ENCODE measurements at regions not wholly inside any gene's neighbourhood (a gene's known extent, or its start where the extent isn't known, plus 50 kb on each side); places are given as distances from the start of the nearest gene placed in this dataset.

GRCh38 chr16:50961952-50962351 lies 189.1 kb downstream of the SALL1 start:
- no peak overlapping the region for H3K4me3 ChIP-seq (ENCODE audit: low read length)
- no peaks in the 10 kb centered on the region for H3K79me2 ChIP-seq (ENCODE audit: low read length)
- H3K4me2 ChIP-seq (ENCODE audit: low read depth, low read length, poor library complexity, severe bottlenecking) = no peak overlapping the region
- DNase-seq = no peak
- no peak overlapping the region for H2AFZ ChIP-seq (ENCODE audit: low read length)
- H3K9me2 ChIP-seq (replicated peaks; ENCODE audit: insufficient read depth, low read length) = no peaks in the 10 kb centered on the region
- no peaks in the 10 kb centered on the region for H3K27me3 ChIP-seq (ENCODE audit: low read length)
- H3K9ac ChIP-seq (ENCODE audit: low read length) = no peak overlapping the region
- H3K36me3 ChIP-seq (ENCODE audit: insufficient read depth, low read length) = no peaks in the 10 kb centered on the region
- no peaks in the 10 kb centered on the region for H3K9me3 ChIP-seq (ENCODE audit: low read length)
- H3K4me1 ChIP-seq (ENCODE audit: low read length) = no peaks in the 10 kb centered on the region
- no peak overlapping the region for H3K27ac ChIP-seq (ENCODE audit: low read length)
- H4K20me1 ChIP-seq (ENCODE audit: insufficient read depth, low read depth, low read length) = no peaks in the 10 kb centered on the region

DNA sequence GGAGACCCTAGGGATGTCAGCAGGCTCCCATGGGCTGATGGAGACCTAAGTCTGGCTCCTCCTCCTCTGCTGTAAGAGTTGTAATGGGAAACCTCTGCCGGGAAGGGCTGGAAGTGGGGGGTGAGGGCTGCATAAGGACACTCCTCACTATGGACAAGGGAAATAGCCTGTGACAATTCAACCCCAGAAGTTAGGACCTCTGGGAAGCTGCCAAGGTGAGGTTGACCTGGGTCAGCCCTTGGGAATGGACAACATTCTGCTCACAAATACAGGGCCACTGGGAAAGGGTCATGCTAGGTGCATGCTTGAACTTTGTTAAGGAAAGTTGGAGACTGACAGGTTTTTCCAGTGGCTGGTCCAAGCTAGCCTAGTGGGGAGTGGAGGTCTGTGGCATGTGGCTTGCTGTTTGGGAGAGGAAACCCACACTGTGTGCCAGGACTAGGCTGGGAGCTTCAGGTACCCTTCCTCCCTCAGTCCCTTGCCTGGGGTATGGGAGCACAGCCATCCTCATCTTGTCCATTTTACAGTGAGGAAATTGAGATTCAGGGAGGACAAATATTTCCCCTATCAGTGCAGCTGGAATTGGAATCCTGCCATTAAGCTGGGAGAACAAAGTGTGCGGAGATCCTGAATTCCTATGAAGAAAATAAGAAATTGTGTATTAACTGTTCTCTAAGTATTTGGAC lies 190.4 kb downstream of the SALL1 start:
- Histone ChIP-seq H2AFZ (ENCODE audit: low read length) (no peak overlapping the region), H3K27ac (ENCODE audit: low read length) (no peak overlapping the region), H3K79me2 (ENCODE audit: low read length) (no peaks in the 10 kb centered on the region), H3K9me3 (ENCODE audit: low read length) (no peaks in the 10 kb centered on the region), H3K4me2 (ENCODE audit: low read depth, low read length, poor library complexity, severe bottlenecking) (no peak overlapping the region), H3K27me3 (ENCODE audit: low read length) (no peaks in the 10 kb centered on the region), H3K4me1 (ENCODE audit: low read length) (no peaks in the 10 kb centered on the region), H4K20me1 (ENCODE audit: insufficient read depth, low read depth, low read length) (no peaks in the 10 kb centered on the region), H3K36me3 (ENCODE audit: insufficient read depth, low read length) (no peaks in the 10 kb centered on the region), H3K9ac (ENCODE audit: low read length) (no peak overlapping the region), H3K9me2 (replicated peaks; ENCODE audit: insufficient read depth, low read length) (no peaks in the 10 kb centered on the region), H3K4me3 (ENCODE audit: low read length) (no peak overlapping the region)
- no peak for DNase-seq

DNA sequence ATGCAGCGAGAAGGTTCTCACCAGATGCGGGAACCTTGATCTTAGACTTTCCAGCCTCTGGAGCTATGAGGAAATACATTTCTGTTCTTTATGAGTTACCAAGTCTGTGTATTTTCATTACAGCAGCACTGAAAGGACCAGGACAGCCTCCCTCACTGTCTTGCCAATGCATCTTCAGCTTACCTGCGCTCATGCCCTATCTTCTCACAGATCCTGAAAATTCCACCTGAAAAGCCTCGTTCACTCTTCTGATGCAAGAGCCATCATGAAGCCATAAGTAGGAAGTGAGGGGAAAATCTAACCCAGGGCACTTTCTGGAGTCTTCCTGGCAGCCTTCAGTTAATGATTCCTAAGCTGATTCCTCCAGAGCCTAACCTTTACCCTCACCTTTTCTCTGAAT lies 194.0 kb downstream of the SALL1 start:
- Histone ChIP-seq H3K4me3 (ENCODE audit: low read length) (no peak overlapping the region), H3K36me3 (ENCODE audit: insufficient read depth, low read length) (no peaks in the 10 kb centered on the region), H3K27me3 (ENCODE audit: low read length) (no peaks in the 10 kb centered on the region), H2AFZ (ENCODE audit: low read length) (no peak overlapping the region), H3K4me2 (ENCODE audit: low read depth, low read length, poor library complexity, severe bottlenecking) (no peak overlapping the region), H3K27ac (ENCODE audit: low read length) (no peak overlapping the region), H3K9me2 (replicated peaks; ENCODE audit: insufficient read depth, low read length) (no peaks in the 10 kb centered on the region), H3K79me2 (ENCODE audit: low read length) (no peaks in the 10 kb centered on the region), H3K4me1 (ENCODE audit: low read length) (no peaks in the 10 kb centered on the region), H3K9me3 (ENCODE audit: low read length) (no peaks in the 10 kb centered on the region), H3K9ac (ENCODE audit: low read length) (no peak overlapping the region), H4K20me1 (ENCODE audit: insufficient read depth, low read depth, low read length) (no peaks in the 10 kb centered on the region)
- DNase-seq = no peak

DNA sequence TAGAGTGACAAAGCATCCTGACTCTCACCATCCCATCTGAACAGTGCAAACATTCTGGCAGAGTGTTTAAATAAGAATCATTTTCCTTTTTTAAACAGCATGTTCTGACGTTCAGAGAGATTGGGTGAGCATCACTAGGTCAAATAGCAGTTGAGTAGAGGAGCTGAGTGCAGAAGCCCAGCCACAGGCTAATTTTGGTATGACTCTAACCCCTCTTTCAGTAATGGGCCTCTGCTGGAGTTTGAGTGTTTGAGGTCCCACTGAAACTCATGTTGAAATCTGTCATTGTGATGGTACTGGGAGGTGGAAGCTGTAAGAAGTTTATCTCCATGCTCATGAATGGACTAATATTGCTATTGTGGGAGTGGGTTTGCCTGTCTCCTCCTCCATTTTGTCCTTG lies 194.4 kb downstream of the SALL1 start:
- H3K27me3 ChIP-seq (ENCODE audit: low read length) = no peaks in the 10 kb centered on the region
- no peaks in the 10 kb centered on the region for H3K9me2 ChIP-seq (replicated peaks; ENCODE audit: insufficient read depth, low read length)
- no peak overlapping the region for H3K4me3 ChIP-seq (ENCODE audit: low read length)
- H4K20me1 ChIP-seq (ENCODE audit: insufficient read depth, low read depth, low read length) = no peaks in the 10 kb centered on the region
- no peak overlapping the region for H3K9ac ChIP-seq (ENCODE audit: low read length)
- no peaks in the 10 kb centered on the region for H3K79me2 ChIP-seq (ENCODE audit: low read length)
- H3K4me2 ChIP-seq (ENCODE audit: low read depth, low read length, poor library complexity, severe bottlenecking) = no peak overlapping the region
- no peak overlapping the region for H3K27ac ChIP-seq (ENCODE audit: low read length)
- no peak for DNase-seq
- no peaks in the 10 kb centered on the region for H3K4me1 ChIP-seq (ENCODE audit: low read length)
- no peak overlapping the region for H2AFZ ChIP-seq (ENCODE audit: low read length)
- no peaks in the 10 kb centered on the region for H3K36me3 ChIP-seq (ENCODE audit: insufficient read depth, low read length)
- H3K9me3 ChIP-seq (ENCODE audit: low read length) = no peaks in the 10 kb centered on the region

DNA sequence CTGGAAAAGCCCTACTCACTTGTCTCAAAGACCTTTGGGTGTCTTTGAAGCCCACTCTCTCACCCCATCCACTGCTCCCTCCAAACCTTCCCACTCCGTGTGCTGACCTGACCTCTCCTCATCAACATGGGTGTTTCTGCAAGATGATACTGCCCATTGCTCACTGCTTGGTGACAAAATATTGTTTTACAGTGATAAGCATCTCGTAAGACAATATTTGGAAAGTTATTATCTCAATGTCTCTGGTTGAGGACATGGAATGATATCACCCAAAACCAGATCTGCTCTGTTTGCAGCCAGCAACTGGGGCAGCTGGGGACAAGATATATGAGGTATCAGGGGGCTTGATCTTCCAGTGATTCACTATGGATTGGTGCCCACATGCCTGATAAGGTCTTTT lies 195.8 kb downstream of the SALL1 start:
- no peaks in the 10 kb centered on the region for H3K4me1 ChIP-seq (ENCODE audit: low read length)
- H3K4me2 ChIP-seq (ENCODE audit: low read depth, low read length, poor library complexity, severe bottlenecking) = no peak overlapping the region
- no peaks in the 10 kb centered on the region for H3K27me3 ChIP-seq (ENCODE audit: low read length)
- no peaks in the 10 kb centered on the region for H3K36me3 ChIP-seq (ENCODE audit: insufficient read depth, low read length)
- H3K27ac ChIP-seq (ENCODE audit: low read length) = no peak overlapping the region
- no peaks in the 10 kb centered on the region for H3K9me2 ChIP-seq (replicated peaks; ENCODE audit: insufficient read depth, low read length)
- no peak overlapping the region for H3K4me3 ChIP-seq (ENCODE audit: low read length)
- H3K79me2 ChIP-seq (ENCODE audit: low read length) = no peaks in the 10 kb centered on the region
- H4K20me1 ChIP-seq (ENCODE audit: insufficient read depth, low read depth, low read length) = no peaks in the 10 kb centered on the region
- H3K9ac ChIP-seq (ENCODE audit: low read length) = no peak overlapping the region
- no peaks in the 10 kb centered on the region for H3K9me3 ChIP-seq (ENCODE audit: low read length)
- DNase-seq = no peak
- H2AFZ ChIP-seq (ENCODE audit: low read length) = no peak overlapping the region

DNA sequence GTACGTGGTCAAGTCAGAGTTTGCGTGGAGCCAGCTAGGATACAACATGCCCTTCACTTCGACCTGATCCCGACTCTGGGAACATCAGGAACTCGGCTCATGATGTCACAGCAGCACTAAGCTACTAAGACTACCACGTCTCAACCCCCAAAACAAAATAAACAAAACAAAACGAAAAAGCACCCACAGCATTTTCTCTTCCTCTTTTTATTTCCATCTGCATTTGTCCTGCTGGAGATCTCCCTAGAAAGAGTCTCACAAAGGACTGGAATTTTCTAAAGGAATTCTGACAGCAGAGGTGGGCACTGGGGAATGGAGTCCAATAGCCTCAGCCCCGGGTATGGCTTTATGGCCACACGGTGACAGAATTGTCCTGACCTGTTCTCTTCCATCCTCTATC lies 196.6 kb downstream of the SALL1 start:
- Histone ChIP-seq H3K4me1 (ENCODE audit: low read length) (no peaks in the 10 kb centered on the region), H3K9me3 (ENCODE audit: low read length) (no peaks in the 10 kb centered on the region), H3K27ac (ENCODE audit: low read length) (no peak overlapping the region), H3K9me2 (replicated peaks; ENCODE audit: insufficient read depth, low read length) (no peaks in the 10 kb centered on the region), H3K9ac (ENCODE audit: low read length) (no peak overlapping the region), H2AFZ (ENCODE audit: low read length) (no peak overlapping the region), H3K27me3 (ENCODE audit: low read length) (no peaks in the 10 kb centered on the region), H3K36me3 (ENCODE audit: insufficient read depth, low read length) (no peaks in the 10 kb centered on the region), H3K4me3 (ENCODE audit: low read length) (no peak overlapping the region), H3K79me2 (ENCODE audit: low read length) (no peaks in the 10 kb centered on the region), H4K20me1 (ENCODE audit: insufficient read depth, low read depth, low read length) (no peaks in the 10 kb centered on the region), H3K4me2 (ENCODE audit: low read depth, low read length, poor library complexity, severe bottlenecking) (no peak overlapping the region)
- DNase-seq = no peak

- no peak overlapping the region for H3K27ac ChIP-seq (ENCODE audit: low read length)
- no peaks in the 10 kb centered on the region for H3K4me1 ChIP-seq (ENCODE audit: low read length)
- no peak overlapping the region for H3K4me3 ChIP-seq (ENCODE audit: low read length)
- H3K9ac ChIP-seq (ENCODE audit: low read length) = no peak overlapping the region
- H3K9me2 ChIP-seq (replicated peaks; ENCODE audit: insufficient read depth, low read length) = no peaks in the 10 kb centered on the region
- H3K4me2 ChIP-seq (ENCODE audit: low read depth, low read length, poor library complexity, severe bottlenecking) = no peak overlapping the region
- no peak overlapping the region for H2AFZ ChIP-seq (ENCODE audit: low read length)
- no peaks in the 10 kb centered on the region for H3K9me3 ChIP-seq (ENCODE audit: low read length)
- no peaks in the 10 kb centered on the region for H3K27me3 ChIP-seq (ENCODE audit: low read length)
- no peaks in the 10 kb centered on the region for H3K36me3 ChIP-seq (ENCODE audit: insufficient read depth, low read length)
- DNase-seq = no peak
- H3K79me2 ChIP-seq (ENCODE audit: low read length) = no peaks in the 10 kb centered on the region
- H4K20me1 ChIP-seq (ENCODE audit: insufficient read depth, low read depth, low read length) = no peaks in the 10 kb centered on the region
Measured at GRCh38 chr16:50953290-50953689, 197.8 kb downstream of the SALL1 start.

DNA sequence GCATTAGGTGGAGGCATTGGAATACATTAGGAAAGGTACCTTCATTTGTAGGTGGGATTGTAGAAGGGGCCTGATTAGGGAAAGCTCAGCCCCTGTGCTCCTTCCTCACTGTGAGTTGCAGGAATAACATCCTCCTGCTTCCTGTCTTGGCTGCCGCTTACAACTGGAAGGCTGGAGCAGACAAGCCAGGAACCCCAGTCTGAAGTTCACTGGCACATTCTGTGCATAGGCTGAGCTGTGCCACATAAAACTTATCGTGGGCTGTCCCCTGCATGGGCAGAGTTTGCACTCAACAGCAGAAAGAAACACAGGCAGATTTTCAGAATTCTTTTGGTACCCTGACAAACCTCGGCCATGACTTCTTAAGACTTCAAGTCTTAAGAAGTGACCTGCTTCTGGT lies 200.1 kb downstream of the SALL1 start:
- H3K27ac ChIP-seq (ENCODE audit: low read length) = no peak overlapping the region
- H3K79me2 ChIP-seq (ENCODE audit: low read length) = no peaks in the 10 kb centered on the region
- H4K20me1 ChIP-seq (ENCODE audit: insufficient read depth, low read depth, low read length) = no peaks in the 10 kb centered on the region
- H3K4me2 ChIP-seq (ENCODE audit: low read depth, low read length, poor library complexity, severe bottlenecking) = no peak overlapping the region
- H3K36me3 ChIP-seq (ENCODE audit: insufficient read depth, low read length) = no peaks in the 10 kb centered on the region
- no peaks in the 10 kb centered on the region for H3K9me3 ChIP-seq (ENCODE audit: low read length)
- no peak overlapping the region for H2AFZ ChIP-seq (ENCODE audit: low read length)
- no peak for DNase-seq
- no peak overlapping the region for H3K9ac ChIP-seq (ENCODE audit: low read length)
- H3K4me3 ChIP-seq (ENCODE audit: low read length) = no peak overlapping the region
- H3K27me3 ChIP-seq (ENCODE audit: low read length) = no peaks in the 10 kb centered on the region
- H3K9me2 ChIP-seq (replicated peaks; ENCODE audit: insufficient read depth, low read length) = no peaks in the 10 kb centered on the region
- H3K4me1 ChIP-seq (ENCODE audit: low read length) = no peaks in the 10 kb centered on the region

All from Karpas-422 (cell line).